ENCODE measurements at regions not wholly inside any gene's neighbourhood (a gene's known extent, or its start where the extent isn't known, plus 50 kb on each side); places are given as distances from the start of the nearest gene placed in this dataset.

DNA sequence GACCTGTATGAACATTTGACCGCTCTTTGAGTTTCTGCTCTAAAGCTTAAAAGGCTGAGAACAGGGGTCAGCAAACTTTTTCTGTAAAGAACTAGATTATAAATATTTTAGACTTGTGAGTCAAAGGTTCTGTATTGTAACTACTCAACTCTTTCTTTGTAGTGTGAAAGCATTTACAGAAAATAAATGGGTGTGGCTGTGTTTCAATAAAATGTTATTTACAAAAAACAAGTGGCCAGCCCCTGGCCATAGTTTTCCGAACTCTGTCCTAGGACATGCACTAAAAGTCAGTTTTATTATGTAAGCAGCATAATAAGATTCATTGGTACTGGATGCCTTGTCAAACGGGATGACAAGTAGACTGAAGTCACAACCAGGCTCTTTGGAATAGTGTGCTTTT is 434.9 kb downstream of the ZEB2 start:
- Histone ChIP-seq H3K36me3 (ENCODE audit: control insufficient read depth in 1 of 2, insufficient read depth in 2 of 2, low read length in 2 of 2) (no peaks in the 10 kb centered on the region), H3K4me1 (ENCODE audit: control insufficient read depth in 1 of 2, insufficient read depth in 2 of 2, low read length in 2 of 2) (no peaks in the 10 kb centered on the region), H3K9me3 (ENCODE audit: control insufficient read depth in 1 of 2, low read length in 2 of 2) (no peaks in the 10 kb centered on the region), H3K27ac (ENCODE audit: low read length) (no peak overlapping the region), H3K4me3 (ENCODE audit: low read depth in 1 of 2, low read length in 2 of 2) (no peak overlapping the region), H3K27me3 (ENCODE audit: low read depth, low read length) (no peaks in the 10 kb centered on the region)

DNA sequence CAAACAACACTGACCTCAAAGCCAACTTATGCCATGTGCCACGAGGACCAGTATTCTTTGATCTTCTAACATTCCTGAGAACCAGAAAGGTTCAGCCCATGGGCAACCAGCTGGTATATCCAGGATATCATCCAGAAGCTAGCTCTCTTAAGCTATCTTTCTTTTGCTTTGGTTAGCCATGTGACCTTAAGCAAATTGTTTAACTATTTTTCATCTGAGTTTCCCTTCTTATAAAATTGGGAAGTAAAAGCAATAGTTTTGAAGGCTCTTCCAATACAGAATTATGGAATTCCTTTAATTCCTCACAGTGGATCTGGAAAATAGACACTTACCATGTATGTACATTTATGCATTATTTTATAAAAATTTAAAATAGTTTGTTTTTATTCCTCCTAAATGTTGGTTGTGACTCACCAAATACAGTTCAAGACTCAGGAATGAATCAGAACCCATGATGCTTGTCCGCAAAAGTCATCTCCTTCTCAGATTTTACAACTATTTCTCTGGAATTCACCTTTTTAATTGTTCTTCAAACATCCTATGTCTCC is 435.7 kb downstream of the ZEB2 start:
- Histone ChIP-seq H3K27me3 (ENCODE audit: low read depth, low read length) (no peaks in the 10 kb centered on the region), H3K4me1 (ENCODE audit: control insufficient read depth in 1 of 2, insufficient read depth in 2 of 2, low read length in 2 of 2) (no peaks in the 10 kb centered on the region), H3K27ac (ENCODE audit: low read length) (no peak overlapping the region), H3K9me3 (ENCODE audit: control insufficient read depth in 1 of 2, low read length in 2 of 2) (no peaks in the 10 kb centered on the region), H3K4me3 (ENCODE audit: low read depth in 1 of 2, low read length in 2 of 2) (no peak overlapping the region), H3K36me3 (ENCODE audit: control insufficient read depth in 1 of 2, insufficient read depth in 2 of 2, low read length in 2 of 2) (no peaks in the 10 kb centered on the region)

DNA sequence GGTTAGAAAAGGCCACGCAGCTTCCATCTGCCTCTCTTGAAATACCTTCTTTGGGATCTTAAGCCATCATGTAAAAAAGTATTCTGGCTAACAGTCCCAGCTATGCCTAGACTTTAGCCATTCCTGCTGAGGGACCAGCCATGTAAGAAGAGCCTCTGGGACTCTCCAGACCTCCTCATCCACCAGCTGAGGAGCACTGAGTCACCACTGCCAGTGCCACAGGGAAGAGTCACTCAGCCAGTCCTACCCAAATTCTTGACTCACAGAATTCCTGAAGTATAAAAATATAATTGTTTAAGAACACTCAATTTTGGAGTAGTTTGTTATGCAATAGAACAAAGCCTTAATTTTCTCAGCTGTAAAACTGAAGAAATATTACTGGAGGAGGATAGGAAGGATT is 436.7 kb downstream of the ZEB2 start:
- Histone ChIP-seq H3K36me3 (ENCODE audit: control insufficient read depth in 1 of 2, insufficient read depth in 2 of 2, low read length in 2 of 2) (no peaks in the 10 kb centered on the region), H3K9me3 (ENCODE audit: control insufficient read depth in 1 of 2, low read length in 2 of 2) (no peaks in the 10 kb centered on the region), H3K27me3 (ENCODE audit: low read depth, low read length) (no peaks in the 10 kb centered on the region), H3K4me1 (ENCODE audit: control insufficient read depth in 1 of 2, insufficient read depth in 2 of 2, low read length in 2 of 2) (peaks cover 0 to 7% of the 10 kb centered on the region in 2 donors), H3K4me3 (ENCODE audit: low read depth in 1 of 2, low read length in 2 of 2) (no peak overlapping the region), H3K27ac (ENCODE audit: low read length) (no peak overlapping the region)

DNA sequence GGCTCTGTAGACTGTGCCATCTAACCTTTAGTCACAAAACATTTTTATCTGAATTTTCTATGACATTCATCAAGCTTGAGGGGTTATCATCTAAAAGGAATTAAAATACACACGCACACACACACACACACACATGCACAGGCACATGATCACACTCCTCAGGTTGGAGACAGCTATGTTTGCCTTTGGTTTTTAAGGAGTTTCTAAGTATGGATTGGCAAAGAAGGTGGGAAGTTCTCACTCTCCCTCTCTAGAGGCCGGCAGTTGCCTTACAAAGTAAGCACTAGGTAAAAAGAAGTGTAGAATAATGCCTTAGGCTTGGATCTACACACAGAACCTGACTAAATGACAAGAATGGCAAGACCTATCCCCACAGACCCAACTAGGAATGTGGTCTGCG is 437.1 kb downstream of the ZEB2 start:
- no peaks in the 10 kb centered on the region for H3K27me3 ChIP-seq (ENCODE audit: low read depth, low read length)
- H3K4me1 ChIP-seq (ENCODE audit: control insufficient read depth in 1 of 2, insufficient read depth in 2 of 2, low read length in 2 of 2) = peaks cover 0 to 11% of the 10 kb centered on the region in 2 donors
- H3K9me3 ChIP-seq (ENCODE audit: control insufficient read depth in 1 of 2, low read length in 2 of 2) = no peaks in the 10 kb centered on the region
- no peaks in the 10 kb centered on the region for H3K36me3 ChIP-seq (ENCODE audit: control insufficient read depth in 1 of 2, insufficient read depth in 2 of 2, low read length in 2 of 2)
- no peak overlapping the region for H3K4me3 ChIP-seq (ENCODE audit: low read depth in 1 of 2, low read length in 2 of 2)
- no peak overlapping the region for H3K27ac ChIP-seq (ENCODE audit: low read length)

DNA sequence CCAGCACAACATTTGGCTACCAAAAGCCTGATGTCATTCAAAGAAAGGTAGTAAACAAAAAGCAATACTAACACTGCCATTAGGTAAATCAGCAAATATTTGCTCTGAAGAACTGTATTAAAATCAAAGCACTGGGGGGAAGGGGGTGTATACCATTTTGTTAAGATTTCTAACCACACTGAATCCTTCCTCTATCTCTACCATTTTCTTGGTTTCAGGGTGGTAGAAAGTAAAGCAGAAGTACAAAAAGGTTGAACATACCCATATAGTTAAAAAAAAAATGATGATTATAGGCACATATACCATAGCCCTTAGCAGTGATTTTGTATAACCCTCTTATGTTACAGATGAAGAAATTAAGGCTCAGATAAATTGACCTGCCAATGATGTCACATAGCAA is 437.6 kb downstream of the ZEB2 start:
- Histone ChIP-seq H3K36me3 (ENCODE audit: control insufficient read depth in 1 of 2, insufficient read depth in 2 of 2, low read length in 2 of 2) (no peaks in the 10 kb centered on the region), H3K4me1 (ENCODE audit: control insufficient read depth in 1 of 2, insufficient read depth in 2 of 2, low read length in 2 of 2) (peaks cover 0 to 11% of the 10 kb centered on the region in 2 donors), H3K27ac (ENCODE audit: low read length) (no peak overlapping the region), H3K9me3 (ENCODE audit: control insufficient read depth in 1 of 2, low read length in 2 of 2) (no peaks in the 10 kb centered on the region), H3K27me3 (ENCODE audit: low read depth, low read length) (no peaks in the 10 kb centered on the region), H3K4me3 (ENCODE audit: low read depth in 1 of 2, low read length in 2 of 2) (no peak overlapping the region)

DNA sequence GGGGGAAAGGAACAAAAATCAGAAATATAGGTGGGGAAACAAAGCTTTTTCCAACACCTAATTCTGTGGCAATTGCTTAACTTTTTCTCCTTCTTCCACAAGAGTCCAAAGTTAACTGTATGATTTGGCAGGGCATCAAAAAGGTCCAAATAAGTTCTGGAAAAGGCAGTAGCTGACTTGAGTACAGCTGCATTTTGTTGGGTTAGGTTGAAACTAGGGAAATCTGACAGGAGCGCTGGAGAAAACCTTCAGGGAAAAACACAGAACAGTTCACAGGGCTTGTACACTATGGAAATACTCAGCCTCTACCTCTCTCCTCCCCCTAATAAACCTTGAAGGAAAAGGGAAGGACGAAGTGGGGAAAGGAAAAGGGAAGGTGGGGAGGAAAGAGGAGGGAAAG is 438.6 kb downstream of the ZEB2 start:
- Histone ChIP-seq H3K36me3 (ENCODE audit: control insufficient read depth in 1 of 2, insufficient read depth in 2 of 2, low read length in 2 of 2) (no peaks in the 10 kb centered on the region), H3K27me3 (ENCODE audit: low read depth, low read length) (no peaks in the 10 kb centered on the region), H3K4me1 (ENCODE audit: control insufficient read depth in 1 of 2, insufficient read depth in 2 of 2, low read length in 2 of 2) (peaks cover 0 to 11% of the 10 kb centered on the region in 2 donors), H3K9me3 (ENCODE audit: control insufficient read depth in 1 of 2, low read length in 2 of 2) (no peaks in the 10 kb centered on the region), H3K27ac (ENCODE audit: low read length) (no peak overlapping the region), H3K4me3 (ENCODE audit: low read depth in 1 of 2, low read length in 2 of 2) (no peak overlapping the region)

- Histone ChIP-seq H3K4me1 (ENCODE audit: control insufficient read depth in 1 of 2, insufficient read depth in 2 of 2, low read length in 2 of 2) (peaks cover 0 to 11% of the 10 kb centered on the region in 2 donors), H3K27me3 (ENCODE audit: low read depth, low read length) (no peaks in the 10 kb centered on the region), H3K36me3 (ENCODE audit: control insufficient read depth in 1 of 2, insufficient read depth in 2 of 2, low read length in 2 of 2) (no peaks in the 10 kb centered on the region), H3K9me3 (ENCODE audit: control insufficient read depth in 1 of 2, low read length in 2 of 2) (no peaks in the 10 kb centered on the region), H3K27ac (ENCODE audit: low read length) (no peak overlapping the region), H3K4me3 (ENCODE audit: low read depth in 1 of 2, low read length in 2 of 2) (no peak overlapping the region)
Measured at GRCh38 chr2:144079803-144080202, 440.1 kb downstream of the ZEB2 start.

GRCh38 chr2:144078802-144079724 is 440.9 kb downstream of the ZEB2 start:
- Histone ChIP-seq H3K27me3 (ENCODE audit: low read depth, low read length) (no peaks in the 10 kb centered on the region), H3K4me1 (ENCODE audit: control insufficient read depth in 1 of 2, insufficient read depth in 2 of 2, low read length in 2 of 2) (peaks cover 0 to 11% of the 10 kb centered on the region in 2 donors), H3K27ac (ENCODE audit: low read length) (no peak overlapping the region), H3K4me3 (ENCODE audit: low read depth in 1 of 2, low read length in 2 of 2) (no peak overlapping the region), H3K9me3 (ENCODE audit: control insufficient read depth in 1 of 2, low read length in 2 of 2) (no peaks in the 10 kb centered on the region), H3K36me3 (ENCODE audit: control insufficient read depth in 1 of 2, insufficient read depth in 2 of 2, low read length in 2 of 2) (no peaks in the 10 kb centered on the region)

- Histone ChIP-seq H3K9me3 (ENCODE audit: control insufficient read depth in 1 of 2, low read length in 2 of 2) (no peaks in the 10 kb centered on the region), H3K27ac (ENCODE audit: low read length) (no peak overlapping the region), H3K36me3 (ENCODE audit: control insufficient read depth in 1 of 2, insufficient read depth in 2 of 2, low read length in 2 of 2) (no peaks in the 10 kb centered on the region), H3K4me3 (ENCODE audit: low read depth in 1 of 2, low read length in 2 of 2) (no peak overlapping the region), H3K27me3 (ENCODE audit: low read depth, low read length) (no peaks in the 10 kb centered on the region), H3K4me1 (ENCODE audit: control insufficient read depth in 1 of 2, insufficient read depth in 2 of 2, low read length in 2 of 2) (peaks cover 0 to 11% of the 10 kb centered on the region in 2 donors)
Measured at GRCh38 chr2:144078106-144078505, 441.8 kb downstream of the ZEB2 start.

GRCh38 chr2:144074450-144074849 is 445.5 kb downstream of the ZEB2 start:
- Histone ChIP-seq H3K4me1 (ENCODE audit: control insufficient read depth in 1 of 2, insufficient read depth in 2 of 2, low read length in 2 of 2) (peaks cover 0 to 14% of the 10 kb centered on the region in 2 donors), H3K9me3 (ENCODE audit: control insufficient read depth in 1 of 2, low read length in 2 of 2) (no peaks in the 10 kb centered on the region), H3K4me3 (ENCODE audit: low read depth in 1 of 2, low read length in 2 of 2) (no peak overlapping the region), H3K27ac (ENCODE audit: low read length) (no peak overlapping the region), H3K27me3 (ENCODE audit: low read depth, low read length) (no peaks in the 10 kb centered on the region), H3K36me3 (ENCODE audit: control insufficient read depth in 1 of 2, insufficient read depth in 2 of 2, low read length in 2 of 2) (no peaks in the 10 kb centered on the region)

- Histone ChIP-seq H3K9me3 (ENCODE audit: control insufficient read depth in 1 of 2, low read length in 2 of 2) (no peaks in the 10 kb centered on the region), H3K27ac (ENCODE audit: low read length) (no peak overlapping the region), H3K36me3 (ENCODE audit: control insufficient read depth in 1 of 2, insufficient read depth in 2 of 2, low read length in 2 of 2) (no peaks in the 10 kb centered on the region), H3K27me3 (ENCODE audit: low read depth, low read length) (no peaks in the 10 kb centered on the region), H3K4me1 (ENCODE audit: control insufficient read depth in 1 of 2, insufficient read depth in 2 of 2, low read length in 2 of 2) (peaks cover 0 to 3% of the 10 kb centered on the region in 2 donors), H3K4me3 (ENCODE audit: low read depth in 1 of 2, low read length in 2 of 2) (no peak overlapping the region)
Measured at GRCh38 chr2:144071461-144071860, 448.5 kb downstream of the ZEB2 start.
